ENCODE measurements at regions not wholly inside any gene's neighbourhood (a gene's known extent, or its start where the extent isn't known, plus 50 kb on each side); places are given as distances from the start of the nearest gene placed in this dataset.

- TF ChIP-seq CTCF (IDR thresholded peaks at IDR 0.05; ENCODE audit: low read length, missing control alignments): no peak
- no peak overlapping the region for H3K4me3 ChIP-seq (replicated peaks; ENCODE audit: low read depth, low read length)
- no peak for DNase-seq (ENCODE audit: low read depth)
Measured at GRCh38 chr20:21832442-21833385, 127.2 kb downstream of the PAX1 start.

- DNase-seq (ENCODE audit: low read depth): no peak
- no peak overlapping the region for H3K4me3 ChIP-seq (replicated peaks; ENCODE audit: low read depth, low read length)
- no peak for TF ChIP-seq CTCF (IDR thresholded peaks at IDR 0.05; ENCODE audit: low read length, missing control alignments)
Measured at GRCh38 chr20:21826976-21827375, 121.5 kb downstream of the PAX1 start.

- H3K4me3 ChIP-seq (replicated peaks; ENCODE audit: low read depth, low read length): no peak overlapping the region
- DNase-seq (ENCODE audit: low read depth): no peak
- no peak for TF ChIP-seq CTCF (IDR thresholded peaks at IDR 0.05; ENCODE audit: low read length, missing control alignments)
Measured at GRCh38 chr20:21821358-21821757, 115.9 kb downstream of the PAX1 start.

GRCh38 chr20:21820688-21821087, 115.2 kb downstream of the PAX1 start:
- no peak for DNase-seq (ENCODE audit: low read depth)
- no peak overlapping the region for H3K4me3 ChIP-seq (replicated peaks; ENCODE audit: low read depth, low read length)
- no peak for TF ChIP-seq CTCF (IDR thresholded peaks at IDR 0.05; ENCODE audit: low read length, missing control alignments)

GRCh38 chr20:21820045-21820444, 114.6 kb downstream of the PAX1 start:
- H3K4me3 ChIP-seq (replicated peaks; ENCODE audit: low read depth, low read length): no peak overlapping the region
- no peak for TF ChIP-seq CTCF (IDR thresholded peaks at IDR 0.05; ENCODE audit: low read length, missing control alignments)
- no peak for DNase-seq (ENCODE audit: low read depth)

- no peak overlapping the region for H3K4me3 ChIP-seq (replicated peaks; ENCODE audit: low read depth, low read length)
- no peak for TF ChIP-seq CTCF (IDR thresholded peaks at IDR 0.05; ENCODE audit: low read length, missing control alignments)
- no peak for DNase-seq (ENCODE audit: low read depth)
Measured at GRCh38 chr20:21812379-21812778, 106.9 kb downstream of the PAX1 start.

Measured in fibroblast of pulmonary artery (primary cell).